GM18502 (cell line): ENCODE measurements at regions not wholly inside any gene's neighbourhood (a gene's known extent, or its start where the extent isn't known, plus 50 kb on each side); places are given as distances from the start of the nearest gene placed in this dataset.
"Not testable (repeated sequence)": the region's sequence is repeated elsewhere in the genome, so short reads cannot be mapped to it uniquely, and the experiment has no call there.

Experiments used
- ATAC-seq: cut with Tn5 transposase; IDR thresholded peaks from one replicate; pipeline ENCODE4 v1.9.1; 2021; ENCODE audit warnings: mild to moderate bottlenecking; ENCODE audit not compliant: unreplicated experiment, poor library complexity

GRCh38 chr18:3328532-3328931 lies 66.6 kb downstream of the MYL12B start:
- ATAC-seq: no peak

DNA sequence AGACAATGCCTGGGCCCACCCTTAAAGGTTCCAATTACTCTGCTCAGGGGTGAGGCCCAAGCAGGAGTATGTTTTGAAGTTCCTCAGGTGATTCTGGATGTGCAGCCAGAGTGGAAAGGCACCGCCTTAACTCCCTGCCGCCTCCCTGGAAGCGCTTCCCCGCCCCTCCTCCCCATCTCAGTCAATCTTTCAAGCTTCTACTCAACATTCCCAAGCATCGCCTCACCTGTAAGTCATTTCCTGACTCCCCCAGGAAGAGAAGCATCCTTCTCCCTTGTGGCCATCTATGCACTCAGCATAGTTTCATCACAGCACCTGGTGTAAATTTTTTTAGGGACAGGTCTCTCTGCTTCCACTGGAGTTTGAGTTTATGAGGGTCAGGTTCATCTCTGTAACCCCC lies 67.5 kb downstream of the MYL12B start:
- ATAC-seq: no peak

GRCh38 chr18:3329872-3330271 lies 67.9 kb downstream of the MYL12B start:
- no peak for ATAC-seq

DNA sequence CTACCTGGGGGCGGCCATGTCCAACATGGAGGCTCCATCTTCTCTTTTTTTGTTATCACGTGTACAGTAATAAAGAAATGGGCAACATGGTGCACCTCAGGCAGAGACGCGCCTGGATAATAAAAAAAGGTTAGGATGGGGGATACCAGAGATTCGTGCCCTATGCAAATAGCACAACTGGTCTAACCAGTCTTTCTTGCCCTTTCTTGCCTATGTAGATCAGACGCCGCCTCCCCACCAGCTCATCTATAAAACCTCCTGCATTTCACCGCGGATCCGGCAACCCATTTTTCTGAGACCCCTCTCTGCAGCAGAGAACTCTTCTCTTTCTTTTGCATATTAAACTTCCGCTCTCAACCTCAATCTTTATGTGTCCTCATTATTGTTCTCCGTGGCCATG lies 68.7 kb downstream of the MYL12B start:
- ATAC-seq: no peak

- no peak for ATAC-seq
Measured at GRCh38 chr18:3332376-3332775, 70.4 kb downstream of the MYL12B start.

GRCh38 chr18:3333056-3333720 lies 71.3 kb downstream of the MYL12B start:
- ATAC-seq: no peak

DNA sequence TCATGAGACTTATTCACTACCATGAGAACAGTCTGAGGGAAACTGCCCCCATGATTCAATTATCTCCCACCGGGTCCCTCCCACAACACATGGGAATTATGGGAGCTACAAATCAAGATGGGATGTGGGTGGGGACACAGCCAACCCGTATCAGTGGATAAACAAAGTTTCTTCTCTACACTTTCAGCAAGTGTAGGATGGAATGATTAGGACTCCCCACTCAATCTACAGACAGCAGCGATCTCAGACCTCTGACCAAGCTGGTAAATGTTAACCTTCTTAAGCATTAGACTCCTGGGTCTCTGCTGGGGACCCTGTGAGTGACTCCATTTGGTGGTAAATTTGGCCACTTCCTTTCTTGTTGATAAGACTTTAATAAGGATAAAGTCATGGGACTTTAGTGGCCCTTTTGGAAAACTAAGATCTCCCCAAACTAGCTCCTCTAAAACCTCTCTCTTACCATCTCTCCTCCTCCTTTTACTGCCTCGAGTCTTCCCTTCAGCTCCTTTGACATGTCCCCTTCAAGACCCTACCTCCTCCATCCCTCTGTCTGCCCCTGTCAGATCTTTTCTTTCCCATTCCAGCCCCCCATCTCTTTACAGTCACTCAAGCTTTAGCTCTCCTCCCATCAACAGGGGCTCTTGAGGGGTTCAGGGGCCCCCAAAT lies 71.9 kb downstream of the MYL12B start:
- no peak for ATAC-seq

- ATAC-seq: no peak
Measured at GRCh38 chr18:3340015-3340681, 78.2 kb downstream of the MYL12B start.

- ATAC-seq: no peak
Measured at GRCh38 chr18:3340682-3341097, 78.8 kb downstream of the MYL12B start.

DNA sequence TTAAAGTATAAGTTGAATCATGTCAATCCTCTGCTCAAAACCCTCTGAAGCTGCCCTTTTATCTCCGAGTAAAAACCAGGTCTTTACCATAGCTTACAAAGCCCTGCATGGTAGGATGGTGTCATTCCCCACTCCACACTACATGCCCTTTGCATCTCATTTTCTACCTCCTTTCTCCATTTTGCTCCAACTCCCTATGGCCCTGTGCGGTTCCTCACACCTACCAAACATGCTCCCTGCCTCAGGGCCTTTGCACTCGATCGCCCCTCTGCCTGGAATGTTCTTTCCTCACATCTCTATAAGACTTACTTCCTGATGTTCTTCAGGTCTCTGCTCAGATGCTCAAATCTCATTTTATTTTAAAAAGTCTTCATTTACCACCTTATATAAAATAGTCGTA lies 80.7 kb downstream of the MYL12B start:
- no peak for ATAC-seq

DNA sequence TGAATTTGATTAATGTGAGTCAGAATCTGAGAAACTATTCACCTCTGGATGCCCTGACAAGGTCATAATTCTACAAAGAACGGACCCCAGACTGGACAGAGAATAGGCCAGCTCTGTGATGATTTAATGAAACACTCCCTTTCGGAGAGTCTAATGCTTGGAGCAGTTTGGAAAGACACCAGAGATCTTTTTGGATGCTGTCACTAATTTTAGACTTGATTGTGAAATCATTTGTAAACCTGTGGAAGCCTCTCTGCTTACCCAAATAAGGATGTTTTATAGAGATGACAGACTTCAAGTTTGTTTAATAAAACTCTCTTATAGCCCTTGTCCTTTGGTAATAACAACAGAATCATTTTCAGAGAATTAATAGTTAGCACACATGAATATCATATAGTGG lies 83.5 kb downstream of the MYL12B start:
- no peak for ATAC-seq

GRCh38 chr18:3345885-3346284 lies 84.0 kb downstream of the MYL12B start:
- no peak for ATAC-seq

- ATAC-seq: no peak
Measured at GRCh38 chr18:3346487-3346886, 84.6 kb downstream of the MYL12B start.

GRCh38 chr18:3347286-3347803 lies 85.4 kb downstream of the MYL12B start:
- ATAC-seq: no peak

DNA sequence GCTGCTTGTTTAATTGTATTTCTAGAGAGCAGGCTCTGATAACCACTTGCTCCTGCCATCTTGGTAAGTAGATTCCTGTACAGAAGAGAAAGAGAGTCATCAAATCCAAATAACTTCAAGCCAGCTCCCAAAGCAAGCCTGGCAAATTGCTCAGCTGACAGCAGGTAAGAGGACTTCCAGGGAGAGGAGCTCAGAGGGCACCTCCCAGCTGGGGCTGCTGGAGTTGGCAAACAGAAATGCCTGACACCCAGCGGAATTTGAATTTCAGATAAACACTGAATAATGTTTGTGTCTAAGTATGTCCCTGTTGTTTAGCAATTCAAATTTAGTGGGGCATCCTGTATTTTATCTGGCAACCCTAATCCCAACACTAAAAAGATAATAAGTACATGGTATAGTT lies 86.2 kb downstream of the MYL12B start:
- no peak for ATAC-seq

DNA sequence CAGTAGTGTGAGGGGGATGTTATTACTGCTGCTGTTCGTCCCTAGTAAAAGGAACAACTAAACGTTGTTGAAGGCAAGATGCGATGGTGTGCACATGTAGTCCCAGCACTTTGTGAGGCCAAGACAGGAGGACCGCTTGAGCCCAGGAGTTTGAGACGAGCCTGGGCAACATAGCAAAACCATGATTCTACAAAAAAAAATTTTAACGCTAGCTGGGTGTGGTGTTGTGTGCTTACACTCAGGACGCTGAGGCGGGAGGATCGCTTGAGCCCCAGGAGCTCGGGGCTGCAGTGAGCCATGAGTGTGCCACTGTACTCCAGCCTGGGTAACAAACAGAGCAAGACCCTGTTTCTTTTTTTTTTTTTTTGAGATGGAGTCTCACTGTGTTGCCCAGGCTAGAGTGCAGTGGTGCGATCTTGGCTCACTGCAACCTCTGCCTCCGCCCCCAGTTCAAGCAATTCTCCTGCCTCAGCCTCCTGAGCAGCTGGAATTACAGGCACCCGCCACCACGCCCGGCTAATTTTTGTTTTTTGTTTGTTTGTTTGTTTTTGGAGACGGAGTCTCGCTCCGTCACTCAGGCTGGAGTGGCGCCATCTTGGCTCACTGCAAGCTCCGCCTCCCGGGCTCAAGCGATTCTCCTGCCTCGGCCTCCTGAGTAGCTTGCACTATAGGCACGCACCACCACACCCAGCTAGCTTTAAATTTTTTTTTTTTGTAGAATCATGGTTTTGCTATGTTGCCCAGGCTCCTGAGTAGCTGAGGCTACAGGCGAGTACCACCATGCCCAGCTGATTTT lies 87.3 kb downstream of the MYL12B start:
- ATAC-seq: not testable (repeated sequence)

DNA sequence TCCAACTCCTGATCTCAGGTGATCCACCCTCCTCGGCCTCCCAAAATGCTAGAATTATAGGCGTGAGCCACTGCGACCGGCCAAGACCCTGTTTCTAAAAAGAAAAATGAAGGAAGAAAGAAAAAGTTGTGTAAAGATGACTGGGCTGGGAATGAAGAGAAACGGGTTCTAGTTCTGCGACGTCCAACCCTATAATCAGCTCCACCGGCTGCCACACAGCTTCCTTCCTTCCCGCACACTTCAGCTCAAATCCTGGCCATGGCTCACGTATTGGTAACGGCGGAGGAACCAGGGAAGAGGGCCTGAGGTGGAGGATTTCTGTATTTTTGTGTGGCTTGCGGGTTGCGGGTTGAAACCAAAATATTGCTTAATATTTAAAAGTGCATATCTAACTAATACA lies 88.1 kb downstream of the MYL12B start:
- ATAC-seq: no peak

DNA sequence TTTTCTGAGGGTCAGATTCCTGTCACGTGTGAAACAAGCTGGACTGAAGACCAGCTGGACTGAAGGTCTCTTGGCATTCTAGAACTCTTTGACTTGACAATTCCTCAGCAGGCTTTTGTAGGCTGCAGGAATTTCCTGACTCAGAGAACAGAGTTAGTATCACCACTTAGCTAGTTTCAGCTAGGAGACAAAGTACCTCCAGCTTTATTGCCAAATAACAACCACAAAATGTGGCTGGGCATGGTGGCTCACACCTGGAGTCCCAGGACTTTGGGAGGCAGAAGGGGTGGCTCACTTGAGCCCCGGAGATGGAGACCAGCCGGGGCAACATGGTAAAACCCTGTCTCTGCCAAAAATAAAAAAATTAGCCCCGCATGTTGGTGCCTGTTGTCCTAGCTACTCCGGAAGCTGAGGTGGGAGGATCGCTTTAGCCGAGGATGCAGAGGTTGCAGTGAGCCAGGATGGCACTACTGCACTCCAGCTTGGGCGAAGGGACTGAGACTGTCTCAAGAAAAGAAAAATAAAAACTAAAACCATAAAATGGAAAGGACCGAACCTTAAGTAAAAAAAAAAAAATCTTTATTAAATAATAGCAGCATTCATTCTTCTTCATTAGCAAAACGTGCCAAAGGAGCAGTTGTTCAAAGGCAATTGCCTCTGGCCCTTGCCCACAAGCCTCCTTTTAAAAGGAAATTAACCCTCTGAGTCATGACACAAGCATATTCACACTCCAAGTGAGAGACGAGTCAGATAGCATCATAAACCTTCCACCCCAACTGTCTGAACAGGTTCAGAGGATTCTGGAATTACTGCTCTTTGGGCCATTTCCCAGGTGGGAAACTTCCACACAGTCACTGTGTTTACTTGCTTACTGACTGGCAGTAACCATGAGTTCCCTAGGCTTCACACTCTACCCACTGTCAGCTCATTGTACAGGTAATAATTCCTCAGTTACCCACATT lies 88.9 kb downstream of the MYL12B start:
- ATAC-seq: no peak

DNA sequence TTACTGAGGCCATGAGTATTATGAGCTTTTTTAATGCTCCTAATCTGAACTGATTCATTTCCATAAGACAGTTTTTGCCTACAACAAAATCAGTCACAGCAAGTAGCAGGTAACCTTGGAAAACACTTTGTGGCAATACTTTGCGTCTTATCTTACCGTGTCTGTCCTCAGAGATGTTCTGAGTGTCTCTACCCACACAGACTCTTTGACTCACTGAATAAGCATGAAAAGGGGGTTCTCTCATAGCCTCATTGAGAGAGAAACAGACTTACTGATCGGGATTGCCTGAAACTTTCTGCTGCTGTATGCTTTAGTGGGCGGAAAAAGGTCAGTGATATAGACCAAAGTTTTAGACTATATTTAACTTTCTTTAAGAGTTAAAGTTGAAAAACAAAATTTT lies 92.6 kb downstream of the MYL12B start:
- no peak for ATAC-seq

DNA sequence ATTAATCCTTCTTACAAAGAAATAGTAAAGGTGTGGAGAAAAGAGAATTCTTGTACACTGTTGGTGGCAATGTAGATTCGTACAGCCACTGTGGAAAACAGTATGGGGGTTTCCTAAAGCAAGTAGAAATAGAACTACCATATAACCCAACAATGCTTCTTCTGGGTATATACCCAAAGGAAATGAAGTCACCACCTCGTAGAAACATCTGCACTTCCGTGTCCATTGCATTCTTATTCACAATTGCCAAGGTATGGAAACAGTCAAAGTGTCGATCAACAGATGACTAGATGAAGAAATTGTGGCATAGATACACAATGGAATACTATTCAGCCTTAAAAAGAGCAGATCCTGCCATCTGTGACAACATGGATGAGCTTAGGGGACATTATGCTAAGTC lies 93.4 kb upstream of the TGIF1 start:
- no peak for ATAC-seq
